HG03039 (cell line): ENCODE measurements at regions not wholly inside any gene's neighbourhood (a gene's known extent, or its start where the extent isn't known, plus 50 kb on each side); places are given as distances from the start of the nearest gene placed in this dataset.
A peak's percentile ranks its signal among the peaks of the same experiment; 100 is the strongest.

Experiments used
- ATAC-seq: cut with Tn5 transposase; IDR thresholded peaks from one replicate; pipeline ENCODE4 v1.9.1; 2021; ENCODE audit warnings: mild to moderate bottlenecking, moderate library complexity; ENCODE audit not compliant: unreplicated experiment

- ATAC-seq: no peak
These were observed 155.6 kb downstream of the CD83 start for GRCh38 chr6:14273191-14273590.

DNA sequence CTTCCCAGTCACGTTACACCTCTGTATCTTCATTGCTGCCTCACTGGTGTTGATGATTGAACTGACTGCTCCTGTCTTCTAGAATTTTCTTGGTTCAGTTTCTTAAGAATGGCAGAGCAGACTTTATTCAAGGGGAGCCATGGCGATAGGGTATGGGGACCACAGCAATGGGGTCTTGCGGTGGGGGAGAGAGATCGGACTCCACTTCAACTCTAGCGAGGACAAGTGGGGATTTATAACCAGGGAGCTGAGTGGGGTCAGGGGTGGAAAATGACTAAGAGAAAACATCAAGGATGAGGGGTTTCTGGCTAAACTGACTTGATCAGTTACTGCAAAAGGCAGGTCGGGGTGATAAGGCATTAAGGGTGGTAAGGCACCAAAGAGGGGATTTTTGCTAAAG, 156.4 kb downstream of the CD83 start:
- no peak for ATAC-seq

DNA sequence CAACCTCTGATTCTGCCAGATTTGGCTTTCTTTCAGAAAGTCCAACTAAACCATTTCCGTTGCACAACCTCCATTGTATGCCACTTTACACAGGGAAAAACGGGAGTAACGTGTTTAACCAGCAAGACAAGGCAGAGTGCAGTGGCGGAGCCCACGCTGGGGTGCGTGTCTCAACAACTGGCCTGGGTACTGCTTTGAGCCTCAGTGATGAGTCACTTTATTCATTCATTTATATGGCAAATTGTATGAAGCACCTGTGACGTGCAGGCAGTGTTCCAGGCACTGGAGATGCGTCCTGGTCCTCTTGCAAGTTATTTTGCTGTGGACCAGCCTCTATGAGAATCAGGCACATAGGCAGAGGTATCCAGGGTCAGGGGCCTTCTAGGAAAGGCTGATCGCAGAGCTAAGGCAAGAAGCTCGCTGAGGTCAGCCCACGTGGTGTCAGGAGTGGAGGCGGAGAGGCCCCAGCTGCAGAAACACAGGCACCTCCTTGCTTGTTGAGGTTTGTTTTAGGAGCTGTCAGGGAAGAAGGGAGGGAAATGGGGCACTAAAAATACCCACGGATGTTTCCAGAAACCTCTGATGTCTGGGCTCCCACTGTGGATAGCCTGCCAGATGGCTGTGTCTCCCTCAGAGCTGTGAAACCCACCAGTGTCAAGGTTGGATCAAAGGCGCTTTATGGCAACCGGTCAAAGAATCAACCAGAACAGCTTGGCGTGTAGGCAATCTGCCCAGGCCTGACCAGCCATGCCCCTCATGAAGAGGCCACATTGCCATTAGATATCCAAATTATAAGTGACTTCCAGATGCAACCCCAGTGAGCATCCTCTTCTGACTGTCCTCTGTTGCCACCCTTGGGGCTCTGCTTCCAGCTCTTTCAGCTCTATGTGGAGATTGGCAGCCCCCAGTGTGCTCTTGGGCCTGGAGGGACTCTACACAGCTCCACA, 157.2 kb downstream of the CD83 start:
- ATAC-seq: no peak

- ATAC-seq: no peak
These were observed 157.9 kb downstream of the CD83 start for GRCh38 chr6:14275493-14275851.

DNA sequence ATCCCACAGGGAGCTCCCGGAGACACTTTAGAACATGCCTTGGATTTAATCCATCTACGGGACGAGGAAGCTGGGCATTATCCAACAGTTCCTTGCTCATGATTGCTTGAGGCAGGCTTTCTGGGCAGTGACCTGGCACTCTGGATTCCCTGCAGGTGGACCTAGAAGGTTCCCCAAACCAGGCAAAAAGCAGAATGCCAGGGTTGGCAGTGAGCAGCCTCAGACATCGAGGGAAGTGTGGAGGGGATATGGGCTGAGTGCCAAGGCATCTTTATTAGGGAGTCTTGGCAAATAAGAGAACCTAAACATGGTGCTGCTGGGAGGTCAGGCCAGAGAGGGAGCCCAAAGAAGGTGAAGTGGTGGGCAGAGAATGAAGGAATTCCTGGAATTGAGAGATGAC, 158.5 kb downstream of the CD83 start:
- ATAC-seq: no peak

DNA sequence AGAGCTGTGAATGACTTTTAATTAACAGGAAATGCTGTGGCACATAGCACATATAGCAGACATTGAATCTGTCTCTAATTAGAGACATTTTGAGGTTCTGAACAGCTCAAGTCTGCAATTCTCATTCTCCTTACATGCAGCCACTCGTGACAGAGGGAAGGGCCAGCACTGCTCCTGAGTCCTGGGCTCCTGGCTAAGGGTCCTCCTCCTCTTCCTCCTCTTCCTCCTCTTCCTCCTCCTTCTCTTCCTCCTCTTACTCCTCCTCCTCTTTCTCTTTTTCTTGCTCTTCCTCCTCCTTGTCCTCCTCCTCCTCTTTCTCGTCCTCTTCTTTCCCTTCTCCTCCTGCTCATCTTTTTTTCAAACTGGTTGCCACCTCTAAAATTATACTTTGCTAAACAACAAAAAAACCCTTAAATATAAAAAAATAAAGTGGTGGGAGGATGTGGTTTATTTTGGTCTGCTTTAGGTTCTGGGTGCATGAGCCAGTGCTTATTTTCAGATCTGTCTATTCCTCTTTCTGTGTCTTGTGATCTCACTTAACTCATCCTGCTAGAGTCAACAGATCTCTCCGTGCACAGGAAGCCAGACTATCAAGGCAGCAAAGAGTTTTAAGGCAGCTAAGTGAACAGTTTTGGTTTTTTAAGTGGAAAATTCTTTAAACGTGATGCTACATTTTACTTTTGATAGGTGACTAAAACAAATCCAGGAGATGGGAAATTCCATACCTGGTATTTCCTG, 159.3 kb downstream of the CD83 start:
- ATAC-seq: peak; percentile 69

DNA sequence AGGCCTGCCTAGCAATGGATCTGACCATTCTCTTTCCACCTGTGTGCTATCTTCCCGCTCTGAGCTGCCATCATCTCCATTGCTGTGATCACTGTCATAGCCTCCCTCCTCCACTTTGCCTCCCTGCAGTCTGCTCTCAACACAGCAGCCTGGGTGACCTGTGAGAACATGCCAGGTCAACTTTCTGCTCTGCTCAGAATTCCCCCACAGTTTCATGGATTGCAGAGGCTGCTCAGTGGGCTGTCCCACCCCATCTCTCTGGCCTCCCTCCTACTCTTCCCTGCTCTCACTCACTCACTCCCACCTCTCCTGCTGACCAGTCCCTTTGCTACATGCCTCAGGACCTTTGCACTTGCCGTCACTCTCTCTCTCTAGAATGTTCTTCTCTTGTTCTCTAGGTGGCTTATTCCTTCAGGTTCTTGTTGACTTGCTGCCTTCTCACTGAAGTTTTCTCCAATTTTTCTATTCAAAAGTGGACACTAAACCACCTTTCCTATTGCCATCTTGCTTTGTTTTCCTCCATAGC, 159.9 kb downstream of the CD83 start:
- peak; percentile 20 for ATAC-seq

GRCh38 chr6:14278006-14278405, 160.4 kb downstream of the CD83 start:
- ATAC-seq: no peak

GRCh38 chr6:14278446-14278845, 160.9 kb downstream of the CD83 start:
- no peak for ATAC-seq

GRCh38 chr6:14280006-14280510, 162.5 kb downstream of the CD83 start:
- no peak for ATAC-seq

- ATAC-seq: no peak
These were observed 163.3 kb downstream of the CD83 start for GRCh38 chr6:14280766-14281293.

DNA sequence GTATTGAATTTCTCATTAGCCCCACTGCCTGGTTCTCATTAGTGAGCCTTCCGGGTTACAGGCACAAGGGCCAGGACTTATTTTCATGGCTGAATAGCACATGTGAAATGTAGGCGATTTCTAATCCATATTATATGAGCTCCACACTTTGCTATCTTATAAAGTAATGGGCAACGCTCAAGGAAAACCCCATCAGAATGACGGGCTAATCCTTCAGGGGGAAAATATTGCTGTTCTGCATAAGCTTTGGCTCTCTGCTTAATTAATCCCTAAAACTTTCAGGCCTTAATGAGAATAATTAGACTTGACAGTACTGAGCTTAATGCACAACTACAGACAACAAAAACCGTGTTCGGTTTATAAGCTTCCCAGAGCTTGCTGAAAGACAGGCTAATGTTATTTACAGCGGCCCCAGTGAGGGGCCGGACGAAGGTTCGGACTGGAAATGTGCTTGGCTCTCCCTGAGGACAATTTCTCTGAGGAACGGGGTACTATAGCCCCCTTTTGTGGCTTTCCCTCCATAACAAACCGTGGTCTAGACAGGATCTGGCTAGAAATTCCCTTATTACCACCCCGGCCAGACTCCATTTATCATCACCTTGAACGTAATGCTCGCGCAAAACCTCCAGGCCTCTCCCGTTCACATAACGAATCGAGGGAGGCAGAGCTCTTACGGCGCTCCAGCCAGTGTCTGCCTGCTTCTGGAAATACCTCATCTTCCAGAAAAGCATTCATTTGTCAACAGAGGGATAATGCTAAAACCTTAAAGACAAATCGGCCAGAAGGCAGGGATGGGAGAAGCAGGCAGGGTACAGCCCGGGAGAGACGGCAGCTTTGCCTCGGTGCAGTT, 164.5 kb downstream of the CD83 start:
- ATAC-seq: no peak

GRCh38 chr6:14282854-14283505, 165.4 kb downstream of the CD83 start:
- no peak for ATAC-seq

DNA sequence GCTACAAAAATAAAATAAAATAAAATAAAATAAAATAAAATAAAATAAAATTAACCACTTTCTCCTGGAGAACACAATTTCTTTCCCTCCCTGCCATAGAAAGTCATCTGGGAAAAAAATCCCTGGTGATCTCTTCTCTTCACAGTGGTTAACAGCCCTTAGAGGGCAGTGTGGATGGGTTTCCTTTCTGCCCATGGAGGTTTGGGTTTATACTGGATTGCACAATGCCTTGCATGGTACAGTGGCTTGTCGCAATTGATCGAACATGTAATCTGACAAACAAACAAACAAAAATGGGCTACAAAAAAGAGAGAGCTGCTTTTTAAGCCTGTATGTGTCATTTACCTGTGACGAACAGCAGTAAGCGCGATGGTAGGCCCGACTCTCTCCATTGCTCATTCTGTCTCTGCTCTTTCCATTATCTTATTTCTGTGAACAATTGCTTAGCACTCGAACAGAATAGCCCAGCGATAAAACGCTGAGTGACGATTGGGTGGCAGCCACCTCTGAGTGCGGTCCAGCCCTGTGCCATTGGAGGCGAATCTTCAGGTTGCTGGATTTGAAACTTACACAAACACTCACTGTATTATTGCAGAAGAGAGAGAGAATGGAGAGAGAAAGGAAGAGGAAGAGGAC, 166.1 kb downstream of the CD83 start:
- no peak for ATAC-seq

- no peak for ATAC-seq
These were observed 167.5 kb downstream of the CD83 start for GRCh38 chr6:14284969-14285590.

DNA sequence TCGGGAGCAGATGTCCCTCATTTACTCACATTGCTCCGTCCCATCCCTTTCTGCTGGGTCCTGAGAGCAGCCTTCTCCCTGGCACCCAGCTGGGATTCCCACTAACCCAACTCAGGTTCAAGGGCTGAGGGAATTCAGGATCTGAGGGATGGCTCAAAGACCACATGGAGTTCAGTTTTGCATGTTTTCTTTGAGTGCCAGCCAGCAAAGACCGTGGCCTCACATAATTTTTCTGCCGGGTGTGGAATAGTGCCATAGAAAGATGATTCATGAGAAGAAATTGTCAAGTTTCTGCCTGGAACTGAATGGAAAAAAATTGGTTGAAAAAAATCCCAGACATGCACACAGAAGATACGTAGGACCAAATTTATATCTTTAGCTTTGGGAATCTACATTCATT, 168.6 kb downstream of the CD83 start:
- no peak for ATAC-seq

DNA sequence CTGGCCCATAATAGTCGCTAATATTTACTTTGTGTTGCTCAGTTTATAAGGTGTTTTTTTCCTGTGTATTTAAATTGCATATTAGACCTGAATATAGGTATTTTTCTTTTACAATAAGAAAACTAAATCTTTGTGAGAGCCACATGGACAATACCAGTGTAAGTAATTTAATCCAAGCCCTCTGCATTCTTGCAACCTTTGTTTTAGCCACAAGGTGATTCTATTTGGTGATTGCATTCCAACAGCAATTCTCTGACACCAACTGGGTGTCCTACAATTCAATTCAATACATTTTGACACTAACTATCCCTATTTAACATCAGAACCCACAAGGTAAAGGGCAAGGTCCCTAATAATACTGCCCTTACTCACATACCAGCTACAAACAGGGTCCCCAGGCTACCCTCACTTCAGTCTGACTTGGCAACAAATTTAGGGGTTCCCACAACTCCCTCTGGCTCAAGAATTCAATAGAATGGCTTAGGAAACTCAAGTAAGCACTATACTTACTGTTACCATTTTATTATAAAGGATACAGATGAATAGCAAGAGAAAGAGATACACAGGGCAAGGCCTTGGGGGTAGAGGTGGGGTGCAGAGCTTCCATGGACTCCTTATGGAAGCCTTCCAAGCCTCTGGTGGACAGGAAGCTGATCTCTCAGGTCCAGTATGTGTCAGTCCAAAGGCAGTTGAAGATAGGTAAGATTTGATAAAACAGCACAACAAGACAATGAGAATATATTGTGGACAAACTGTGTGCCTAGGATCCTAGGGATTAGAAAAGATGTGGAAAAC, 169.3 kb downstream of the CD83 start:
- no peak for ATAC-seq

- no peak for ATAC-seq
These were observed 170.1 kb downstream of the CD83 start for GRCh38 chr6:14287707-14288106.
